GM12875 (cell line): ENCODE measurements at regions not wholly inside any gene's neighbourhood (a gene's known extent, or its start where the extent isn't known, plus 50 kb on each side); places are given as distances from the start of the nearest gene placed in this dataset.

Experiments used
- H3K4me3 ChIP-seq: one replicate; pipeline ENCODE4 v1.5.1; 2011; ENCODE audit warnings: low read depth, low read length, control low read depth
- TF ChIP-seq, protein P1 (sequence below): IDR thresholded peaks from 2 replicates; pipeline ENCODE4 v1.5.1; 2011; ENCODE audit warnings: low read depth, mild to moderate bottlenecking, control low read depth, inconsistent platforms, low read length, moderate library complexity, borderline replicate concordance; ENCODE audit not compliant: insufficient read depth

DNA sequence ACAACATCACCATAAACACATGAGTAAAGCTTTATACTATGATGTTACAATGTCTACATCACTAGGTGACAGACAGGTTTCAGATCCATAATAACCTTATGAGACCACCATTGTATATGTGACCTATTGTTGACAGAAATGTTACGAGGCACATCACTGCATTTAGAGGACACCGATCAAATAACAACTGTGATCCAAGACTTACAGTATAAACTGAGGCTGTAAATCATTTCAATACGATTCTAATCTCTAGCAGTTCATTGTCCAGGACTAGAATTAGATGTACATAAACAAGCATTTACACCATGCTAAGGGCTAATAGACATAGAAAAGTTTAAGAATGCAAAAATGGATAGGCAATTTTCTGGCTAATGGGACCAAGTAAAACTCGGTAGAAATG lies 491.9 kb upstream of the ROBO1 start:
- TF ChIP-seq, protein P1, sequence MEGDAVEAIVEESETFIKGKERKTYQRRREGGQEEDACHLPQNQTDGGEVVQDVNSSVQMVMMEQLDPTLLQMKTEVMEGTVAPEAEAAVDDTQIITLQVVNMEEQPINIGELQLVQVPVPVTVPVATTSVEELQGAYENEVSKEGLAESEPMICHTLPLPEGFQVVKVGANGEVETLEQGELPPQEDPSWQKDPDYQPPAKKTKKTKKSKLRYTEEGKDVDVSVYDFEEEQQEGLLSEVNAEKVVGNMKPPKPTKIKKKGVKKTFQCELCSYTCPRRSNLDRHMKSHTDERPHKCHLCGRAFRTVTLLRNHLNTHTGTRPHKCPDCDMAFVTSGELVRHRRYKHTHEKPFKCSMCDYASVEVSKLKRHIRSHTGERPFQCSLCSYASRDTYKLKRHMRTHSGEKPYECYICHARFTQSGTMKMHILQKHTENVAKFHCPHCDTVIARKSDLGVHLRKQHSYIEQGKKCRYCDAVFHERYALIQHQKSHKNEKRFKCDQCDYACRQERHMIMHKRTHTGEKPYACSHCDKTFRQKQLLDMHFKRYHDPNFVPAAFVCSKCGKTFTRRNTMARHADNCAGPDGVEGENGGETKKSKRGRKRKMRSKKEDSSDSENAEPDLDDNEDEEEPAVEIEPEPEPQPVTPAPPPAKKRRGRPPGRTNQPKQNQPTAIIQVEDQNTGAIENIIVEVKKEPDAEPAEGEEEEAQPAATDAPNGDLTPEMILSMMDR, result no peak
- no peak overlapping the region for H3K4me3 ChIP-seq

DNA sequence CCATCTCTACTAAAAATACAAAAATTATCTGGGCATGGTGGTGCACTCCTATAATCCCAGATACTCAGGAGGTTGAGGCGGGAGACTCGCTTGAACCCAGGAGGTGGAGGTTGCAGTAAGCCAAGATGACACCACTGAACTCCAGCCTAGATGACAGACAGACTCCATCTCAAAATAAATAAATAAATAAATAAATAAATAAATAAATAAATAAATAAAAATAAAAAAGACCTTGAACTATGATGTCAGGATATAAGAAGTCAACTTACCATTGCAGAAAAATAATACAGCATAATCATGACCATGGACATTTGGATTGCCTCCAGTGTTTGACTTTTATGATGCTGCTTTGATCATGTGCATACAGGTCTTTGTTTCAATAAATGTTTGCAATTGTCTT lies 484.3 kb upstream of the ROBO1 start:
- H3K4me3 ChIP-seq, result no peak overlapping the region
- TF ChIP-seq, protein P1, result no peak

DNA sequence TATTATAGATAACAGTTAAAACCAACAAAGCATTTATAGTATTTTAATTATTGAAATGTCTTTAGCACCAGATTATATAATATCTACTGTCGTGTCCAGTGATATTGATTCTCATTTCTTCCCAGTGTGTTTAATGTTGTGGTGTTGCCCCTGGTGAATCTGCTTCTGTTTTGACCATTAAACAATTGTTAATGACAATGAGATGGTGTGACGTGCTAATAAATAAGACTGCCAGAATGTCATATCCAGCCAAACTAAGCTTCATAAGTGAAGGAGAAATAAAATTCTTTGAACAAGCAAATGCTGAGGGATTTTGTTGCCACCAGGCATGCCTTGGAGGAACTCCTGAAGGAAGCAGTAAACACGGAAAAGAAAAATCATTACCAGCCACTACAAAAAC lies 480.0 kb upstream of the ROBO1 start:
- no peak overlapping the region for H3K4me3 ChIP-seq

DNA sequence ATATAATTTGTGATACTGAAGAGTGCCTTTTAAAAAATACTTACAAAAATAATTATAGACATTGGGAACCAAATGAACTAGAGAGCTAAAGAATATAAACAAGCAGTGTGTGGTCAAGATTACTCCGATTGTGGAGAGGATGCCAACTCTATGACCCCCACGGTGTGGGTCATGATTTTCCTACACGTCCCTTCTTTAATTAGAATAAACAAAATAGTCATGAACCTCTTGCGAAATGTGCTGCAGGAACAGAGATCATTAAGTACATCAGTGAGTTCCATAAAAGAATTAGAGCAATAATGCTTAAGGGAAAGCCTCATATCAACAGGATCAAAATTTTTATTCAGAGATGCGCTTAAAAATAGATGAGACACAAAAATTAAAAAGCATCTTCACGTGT lies 476.6 kb upstream of the ROBO1 start:
- TF ChIP-seq, protein P1, result no peak
- no peak overlapping the region for H3K4me3 ChIP-seq

More for the DNA sequence above, 480.0 kb upstream of the ROBO1 start:
- TF ChIP-seq, protein P1, result no peak

DNA sequence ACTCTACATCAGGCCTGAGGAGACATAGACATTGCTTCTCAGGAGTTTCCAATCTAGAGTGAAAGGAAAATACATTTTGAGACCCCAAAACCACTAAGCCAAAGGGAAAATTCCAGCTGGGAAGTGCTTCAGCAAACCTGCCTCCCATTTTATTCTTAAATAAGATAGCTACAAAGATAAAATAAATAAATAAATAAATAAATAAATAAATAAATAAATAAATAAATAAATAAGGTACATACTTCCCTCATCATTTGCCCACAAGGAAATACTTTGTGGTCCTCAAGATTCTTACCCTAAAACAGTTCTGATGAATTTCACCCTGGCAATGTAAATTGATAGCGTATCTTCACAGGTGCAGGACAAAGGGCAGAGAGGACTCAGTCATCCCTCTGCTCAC lies 474.0 kb upstream of the ROBO1 start:
- TF ChIP-seq, protein P1, result no peak
- no peak overlapping the region for H3K4me3 ChIP-seq

DNA sequence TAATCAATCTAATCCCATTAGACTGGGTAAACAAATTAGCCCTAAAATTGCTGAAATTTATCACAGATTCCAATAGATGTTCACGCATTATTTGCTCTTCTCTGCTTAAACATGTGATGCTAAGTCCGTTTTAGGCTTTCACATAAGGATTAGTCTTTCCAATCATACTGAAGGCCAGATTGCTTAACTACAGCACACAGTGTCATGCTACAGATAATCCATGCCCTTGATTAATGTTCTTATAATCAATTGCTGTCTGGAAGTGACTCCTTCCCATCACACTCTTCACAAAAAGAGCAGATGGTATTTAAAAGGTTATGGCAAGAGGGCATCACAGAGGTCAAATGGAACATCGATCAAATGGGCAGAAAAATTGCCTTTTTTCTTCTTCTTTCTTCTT lies 471.5 kb upstream of the ROBO1 start:
- H3K4me3 ChIP-seq, result no peak overlapping the region
- TF ChIP-seq, protein P1, result no peak

DNA sequence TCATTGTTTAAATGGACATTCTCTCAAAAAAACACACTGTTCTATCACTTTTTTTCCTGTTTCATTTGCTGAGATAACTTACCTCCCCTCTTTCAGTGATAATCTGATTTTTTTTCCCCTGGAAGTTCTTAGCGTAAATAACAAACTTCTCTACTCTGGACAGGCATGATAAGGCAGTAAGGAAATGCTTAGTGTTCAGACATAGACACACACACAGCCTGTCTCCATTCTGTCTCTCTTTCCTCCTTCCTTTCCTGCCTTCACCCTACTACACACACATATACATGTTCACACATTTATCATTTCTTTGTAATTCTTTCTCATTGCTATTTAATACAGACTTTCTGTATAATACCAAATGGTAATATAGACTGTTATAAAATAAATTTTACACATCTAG lies 470.8 kb upstream of the ROBO1 start:
- H3K4me3 ChIP-seq, result no peak overlapping the region
- TF ChIP-seq, protein P1, result no peak
